Peyer's patch (tissue), 4 donors: ENCODE measurements at regions not wholly inside any gene's neighbourhood (a gene's known extent, or its start where the extent isn't known, plus 50 kb on each side); places are given as distances from the start of the nearest gene placed in this dataset.
"Not testable (repeated sequence)": the region's sequence is repeated elsewhere in the genome, so short reads cannot be mapped to it uniquely, and the experiment has no call there.

Experiments used
- DNase-seq, 3 donors: peaks; one replicate each; pipeline ENCODE4 v3.0.0-alpha.2; 2017 to 2019
- H3K27ac ChIP-seq, 4 donors: fragments of 200-600 bp; sonication (generic); one replicate each; pipeline ENCODE4 v1.5.1; 2016 to 2019
- H3K27me3 ChIP-seq, 2 donors: fragments of 200-600 bp; sonication (generic); one replicate each; pipeline ENCODE4 v1.5.1; 2019
- H3K36me3 ChIP-seq, 3 donors: fragments of 200-600 bp; sonication (generic); one replicate each; pipeline ENCODE4 v1.5.1; 2016 to 2019
- H3K4me1 ChIP-seq, 4 donors: fragments of 200-600 bp; sonication (generic); one replicate each; pipeline ENCODE4 v1.5.1; 2016 to 2019
- H3K4me3 ChIP-seq, 4 donors: fragments of 200-600 bp; sonication (generic); 1 replicate in 3 of 4; 2 replicates in 1 of 4; pipeline ENCODE4 v1.5.1; 2016 to 2019; ENCODE audit warnings: mild to moderate bottlenecking in 1 of 4
- H3K9me3 ChIP-seq, 4 donors: fragments of 200-600 bp; sonication (generic); one replicate each; pipeline ENCODE4 v1.5.1; 2016 to 2019; ENCODE audit warnings: mild to moderate bottlenecking in 1 of 4
- CTCF ChIP-seq, 6 experiments: fragments of 450-650 bp in 4 of 6; fragments of 200-600 bp in 2 of 6; sonication (generic) in 1 of 6; IDR thresholded peaks; one replicate each; pipeline ENCODE4 v1.5.1; 2017 to 2019; ENCODE audit warnings: antibody characterized with exemption in 6 of 6, mild to moderate bottlenecking in 3 of 6, moderate library complexity in 1 of 6
- POLR2A ChIP-seq, 2 donors: fragments of 450-650 bp; IDR thresholded peaks; one replicate each; pipeline ENCODE4 v1.5.1; 2017; ENCODE audit warnings: antibody characterized with exemption in 2 of 2, mild to moderate bottlenecking in 2 of 2, moderate library complexity in 2 of 2

GRCh38 chr6:8627085-8627861 is 191.9 kb upstream of the SLC35B3 start:
- H3K4me3 ChIP-seq, result no peak overlapping the region
- H3K9me3 ChIP-seq, result no peaks in the 10 kb centered on the region
- no peaks in the 10 kb centered on the region for H3K4me1 ChIP-seq
- TF ChIP-seq POLR2A (IDR thresholded peaks at IDR 0.05) (no peak), CTCF (IDR thresholded peaks at IDR 0.05) (no peak)
- no peak for DNase-seq
- no peaks in the 10 kb centered on the region for H3K36me3 ChIP-seq
- no peak overlapping the region for H3K27ac ChIP-seq
- no peaks in the 10 kb centered on the region for H3K27me3 ChIP-seq

GRCh38 chr6:8624665-8625064 is 189.3 kb upstream of the SLC35B3 start:
- Histone ChIP-seq H3K9me3 (no peaks in the 10 kb centered on the region), H3K4me3 (no peak overlapping the region), H3K36me3 (no peaks in the 10 kb centered on the region), H3K4me1 (no peaks in the 10 kb centered on the region), H3K27ac (no peak overlapping the region), H3K27me3 (no peaks in the 10 kb centered on the region)
- TF ChIP-seq CTCF (IDR thresholded peaks at IDR 0.05) (no peak), POLR2A (IDR thresholded peaks at IDR 0.05) (no peak)
- DNase-seq, result no peak

GRCh38 chr6:8623441-8623840 is 188.1 kb upstream of the SLC35B3 start:
- DNase-seq, result no peak
- Histone ChIP-seq H3K4me1 (no peaks in the 10 kb centered on the region), H3K27ac (no peak overlapping the region), H3K27me3 (no peaks in the 10 kb centered on the region), H3K9me3 (no peaks in the 10 kb centered on the region), H3K36me3 (no peaks in the 10 kb centered on the region), H3K4me3 (no peak overlapping the region)
- TF ChIP-seq CTCF (IDR thresholded peaks at IDR 0.05) (no peak), POLR2A (IDR thresholded peaks at IDR 0.05) (no peak)

GRCh38 chr6:8619853-8620252 is 184.5 kb upstream of the SLC35B3 start:
- TF ChIP-seq POLR2A (IDR thresholded peaks at IDR 0.05) (no peak), CTCF (IDR thresholded peaks at IDR 0.05) (no peak)
- H3K36me3 ChIP-seq, result no peaks in the 10 kb centered on the region
- H3K9me3 ChIP-seq, result no peaks in the 10 kb centered on the region
- no peaks in the 10 kb centered on the region for H3K4me1 ChIP-seq
- H3K4me3 ChIP-seq, result no peak overlapping the region
- no peak for DNase-seq
- H3K27me3 ChIP-seq, result no peaks in the 10 kb centered on the region
- H3K27ac ChIP-seq, result no peak overlapping the region

GRCh38 chr6:8619408-8619807 is 184.1 kb upstream of the SLC35B3 start:
- not testable (repeated sequence) for H3K27me3 ChIP-seq, H3K9me3 ChIP-seq, H3K36me3 ChIP-seq, H3K4me1 ChIP-seq, H3K4me3 ChIP-seq, H3K27ac ChIP-seq, DNase-seq

GRCh38 chr6:8608737-8609136 is 173.4 kb upstream of the SLC35B3 start:
- H3K4me3 ChIP-seq, result no peak overlapping the region
- no peaks in the 10 kb centered on the region for H3K4me1 ChIP-seq
- TF ChIP-seq CTCF (IDR thresholded peaks at IDR 0.05) (no peak), POLR2A (IDR thresholded peaks at IDR 0.05) (no peak)
- no peak overlapping the region for H3K27ac ChIP-seq
- H3K9me3 ChIP-seq, result no peaks in the 10 kb centered on the region
- DNase-seq, result no peak
- no peaks in the 10 kb centered on the region for H3K27me3 ChIP-seq
- no peaks in the 10 kb centered on the region for H3K36me3 ChIP-seq
